UCSD-AML1 (cell line): ENCODE measurements at regions not wholly inside any gene's neighbourhood (a gene's known extent, or its start where the extent isn't known, plus 50 kb on each side); places are given as distances from the start of the nearest gene placed in this dataset.
"Not testable (repeated sequence)": the region's sequence is repeated elsewhere in the genome, so short reads cannot be mapped to it uniquely, and the experiment has no call there.

Experiments used
- DNase-seq: peaks from one replicate; lab custom pipeline; 2025; ENCODE audit not compliant: unreplicated experiment; lab: John Stamatoyannopoulos, UW

- DNase-seq, result no peak
Measured at GRCh38 chr6:167407239-167408064, 82.6 kb downstream of the TTLL2 start.

GRCh38 chr6:167408235-167408869 lies 83.5 kb downstream of the TTLL2 start:
- DNase-seq, result no peak

- DNase-seq, result no peak
Measured at GRCh38 chr6:167409079-167409478, 84.2 kb downstream of the TTLL2 start.

GRCh38 chr6:167409694-167410093 lies 84.8 kb downstream of the TTLL2 start:
- DNase-seq, result no peak

GRCh38 chr6:167410462-167410861 lies 85.6 kb downstream of the TTLL2 start:
- DNase-seq, result no peak

- DNase-seq, result no peak
Measured at GRCh38 chr6:167412506-167412905, 87.6 kb downstream of the TTLL2 start.

- DNase-seq, result no peak
Measured at GRCh38 chr6:167415441-167415961, 90.6 kb downstream of the TTLL2 start.

- DNase-seq, result no peak
Measured at GRCh38 chr6:167416676-167417430, 92.0 kb downstream of the TTLL2 start.

- no peak for DNase-seq
Measured at GRCh38 chr6:167420177-167420576, 95.3 kb downstream of the TTLL2 start.

GRCh38 chr6:167420858-167421766 lies 96.2 kb downstream of the TTLL2 start:
- no peak for DNase-seq

GRCh38 chr6:167421944-167422343 lies 97.1 kb downstream of the TTLL2 start:
- not testable (repeated sequence) for DNase-seq

GRCh38 chr6:167422934-167423333 lies 98.0 kb downstream of the TTLL2 start:
- DNase-seq, result no peak

- no peak for DNase-seq
Measured at GRCh38 chr6:167424060-167424673, 99.3 kb downstream of the TTLL2 start.

GRCh38 chr6:167424700-167425099 lies 99.8 kb downstream of the TTLL2 start:
- no peak for DNase-seq

GRCh38 chr6:167426084-167426483 lies 101.2 kb downstream of the TTLL2 start:
- no peak for DNase-seq

GRCh38 chr6:167426651-167427050 lies 101.8 kb downstream of the TTLL2 start:
- no peak for DNase-seq

GRCh38 chr6:167428664-167429333 lies 103.9 kb downstream of the TTLL2 start:
- no peak for DNase-seq

- DNase-seq, result no peak
Measured at GRCh38 chr6:167429353-167429752, 104.5 kb downstream of the TTLL2 start.

GRCh38 chr6:167435209-167435728 lies 110.4 kb downstream of the TTLL2 start:
- DNase-seq, result no peak
